Tibial artery (tissue), 4 donors: ENCODE measurements at regions not wholly inside any gene's neighbourhood (a gene's known extent, or its start where the extent isn't known, plus 50 kb on each side); places are given as distances from the start of the nearest gene placed in this dataset.

Source experiments
- DNase-seq, 2 donors: peaks; one replicate each; pipeline ENCODE4 v3.0.0-alpha.2; 2019
- H3K27ac ChIP-seq, 2 donors: fragments of 200-600 bp; sonication (generic) in 1 of 2; 1 replicate in 1 of 2; 2 replicates in 1 of 2; pipeline ENCODE4 v1.5.1; 2018 to 2019; ENCODE audit warnings: mild to moderate bottlenecking in 1 of 2
- H3K27me3 ChIP-seq, 2 donors: fragments of 200-600 bp; sonication (generic) in 1 of 2; one replicate each; pipeline versions ENCODE4 v1.5.1 to v1.6.0; 2016 to 2019
- H3K36me3 ChIP-seq, 3 donors: fragments of 200-600 bp; sonication (generic) in 2 of 3; one replicate each; pipeline ENCODE4 v1.5.1; 2016 to 2019; ENCODE audit warnings: mild to moderate bottlenecking in 2 of 3
- H3K4me1 ChIP-seq, 4 donors: fragments of 200-600 bp; sonication (generic) in 2 of 4; 1 replicate in 3 of 4; 2 replicates in 1 of 4; pipeline ENCODE4 v1.5.1; 2016 to 2019
- H3K4me3 ChIP-seq, 2 donors: fragments of 200-600 bp; sonication (generic) in 1 of 2; 1 replicate in 1 of 2; 2 replicates in 1 of 2; pipeline ENCODE4 v1.5.1; 2018 to 2019; ENCODE audit warnings: mild to moderate bottlenecking in 2 of 2
- H3K9me3 ChIP-seq, 3 donors: fragments of 200-600 bp; sonication (generic) in 1 of 3; one replicate each; pipeline ENCODE4 v1.5.1; 2016 to 2019
- intact Hi-C: fragments of 100-400 bp; cut with DNase I; formaldehyde crosslinking; loops from one replicate; pipeline ENCODE4 v1.15.0; 2023; ENCODE audit warnings: low total_unique reads
- TF ChIP-seq, protein P1 (sequence below), 2 experiments: fragments of 200-600 bp in 1 of 2; fragments of 450-650 bp in 1 of 2; IDR thresholded peaks; one replicate each; pipeline ENCODE4 v1.5.1; 2017 to 2019; ENCODE audit warnings: antibody characterized with exemption in 2 of 2, mild to moderate bottlenecking in 1 of 2, moderate library complexity in 1 of 2

DNA sequence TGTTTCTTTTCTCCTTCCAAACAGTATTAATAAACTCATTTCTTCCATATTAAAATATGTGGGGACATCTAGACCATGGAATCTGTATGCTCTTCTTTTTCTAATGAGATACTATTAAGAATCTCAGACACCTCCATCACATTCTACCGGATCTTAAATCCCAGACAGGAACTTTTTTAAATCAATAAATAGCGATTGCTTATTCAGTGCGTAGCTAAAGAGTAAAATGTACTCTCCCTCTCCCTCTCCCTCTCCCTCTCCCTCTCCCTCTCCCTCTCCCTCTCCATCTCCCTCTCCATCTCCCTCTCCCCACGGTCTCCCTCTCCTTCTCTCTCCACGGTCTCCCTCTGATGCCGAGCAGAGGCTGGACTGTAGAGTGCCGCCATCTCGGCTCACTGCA is 297.0 kb downstream of the HNRNPD start:
- H3K27ac ChIP-seq, result no peak overlapping the region
- H3K36me3 ChIP-seq, result no peaks in the 10 kb centered on the region
- TF ChIP-seq, protein P1, sequence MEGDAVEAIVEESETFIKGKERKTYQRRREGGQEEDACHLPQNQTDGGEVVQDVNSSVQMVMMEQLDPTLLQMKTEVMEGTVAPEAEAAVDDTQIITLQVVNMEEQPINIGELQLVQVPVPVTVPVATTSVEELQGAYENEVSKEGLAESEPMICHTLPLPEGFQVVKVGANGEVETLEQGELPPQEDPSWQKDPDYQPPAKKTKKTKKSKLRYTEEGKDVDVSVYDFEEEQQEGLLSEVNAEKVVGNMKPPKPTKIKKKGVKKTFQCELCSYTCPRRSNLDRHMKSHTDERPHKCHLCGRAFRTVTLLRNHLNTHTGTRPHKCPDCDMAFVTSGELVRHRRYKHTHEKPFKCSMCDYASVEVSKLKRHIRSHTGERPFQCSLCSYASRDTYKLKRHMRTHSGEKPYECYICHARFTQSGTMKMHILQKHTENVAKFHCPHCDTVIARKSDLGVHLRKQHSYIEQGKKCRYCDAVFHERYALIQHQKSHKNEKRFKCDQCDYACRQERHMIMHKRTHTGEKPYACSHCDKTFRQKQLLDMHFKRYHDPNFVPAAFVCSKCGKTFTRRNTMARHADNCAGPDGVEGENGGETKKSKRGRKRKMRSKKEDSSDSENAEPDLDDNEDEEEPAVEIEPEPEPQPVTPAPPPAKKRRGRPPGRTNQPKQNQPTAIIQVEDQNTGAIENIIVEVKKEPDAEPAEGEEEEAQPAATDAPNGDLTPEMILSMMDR (IDR thresholded peaks at IDR 0.05), result no peak
- intact Hi-C loops, result no loop called here
- H3K27me3 ChIP-seq, result no peaks in the 10 kb centered on the region
- no peak for DNase-seq
- no peak overlapping the region for H3K4me3 ChIP-seq
- H3K9me3 ChIP-seq, result no peaks in the 10 kb centered on the region
- no peaks in the 10 kb centered on the region for H3K4me1 ChIP-seq

DNA sequence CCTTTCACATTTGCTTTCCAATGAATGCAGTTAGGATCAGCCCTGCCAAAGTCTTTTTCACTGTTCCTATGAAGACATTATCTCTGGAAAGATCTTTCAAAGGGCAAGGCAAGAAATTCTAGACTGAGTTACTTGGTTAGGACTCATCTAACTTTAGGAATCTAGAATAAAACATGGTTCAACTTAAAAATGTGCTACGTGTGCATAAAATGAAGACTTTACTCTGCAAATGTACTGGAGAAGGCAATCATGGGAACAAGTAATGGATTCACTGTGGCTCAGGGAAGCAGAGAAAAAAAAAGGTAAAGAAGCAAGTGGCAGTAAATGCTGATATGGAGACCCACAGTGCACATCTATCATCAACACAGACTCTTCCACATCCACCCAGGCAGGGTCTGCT is 297.4 kb downstream of the HNRNPD start:
- no peaks in the 10 kb centered on the region for H3K9me3 ChIP-seq
- H3K36me3 ChIP-seq, result no peaks in the 10 kb centered on the region
- H3K27me3 ChIP-seq, result no peaks in the 10 kb centered on the region
- H3K27ac ChIP-seq, result no peak overlapping the region
- no peaks in the 10 kb centered on the region for H3K4me1 ChIP-seq
- DNase-seq, result no peak
- TF ChIP-seq, protein P1 (IDR thresholded peaks at IDR 0.05), result no peak
- H3K4me3 ChIP-seq, result no peak overlapping the region
- intact Hi-C loops, result no loop called here

DNA sequence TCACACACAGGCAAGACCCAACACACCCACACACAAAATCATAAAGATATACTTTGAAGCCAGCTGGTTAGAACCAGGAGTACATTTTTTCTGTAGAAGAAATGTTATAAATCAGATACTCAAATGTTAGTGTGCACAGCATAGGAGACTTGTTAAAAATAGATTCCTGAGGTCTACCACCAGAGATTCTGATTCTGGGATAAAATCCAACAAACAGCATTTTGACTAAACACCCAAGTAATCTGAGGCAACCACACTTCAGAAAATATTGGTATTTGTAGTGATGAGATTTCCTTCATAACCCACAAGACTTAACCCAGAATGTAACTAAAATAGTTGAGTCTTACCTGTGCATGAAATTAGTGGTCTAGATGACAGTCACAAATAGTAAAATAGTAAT is 301.8 kb downstream of the HNRNPD start:
- DNase-seq, result no peak
- Histone ChIP-seq H3K4me1 (no peaks in the 10 kb centered on the region), H3K4me3 (no peak overlapping the region), H3K9me3 (no peaks in the 10 kb centered on the region), H3K27me3 (no peaks in the 10 kb centered on the region), H3K27ac (no peak overlapping the region), H3K36me3 (no peaks in the 10 kb centered on the region)
- intact Hi-C loops, result no loop called here
- TF ChIP-seq, protein P1 (IDR thresholded peaks at IDR 0.05), result no peak

DNA sequence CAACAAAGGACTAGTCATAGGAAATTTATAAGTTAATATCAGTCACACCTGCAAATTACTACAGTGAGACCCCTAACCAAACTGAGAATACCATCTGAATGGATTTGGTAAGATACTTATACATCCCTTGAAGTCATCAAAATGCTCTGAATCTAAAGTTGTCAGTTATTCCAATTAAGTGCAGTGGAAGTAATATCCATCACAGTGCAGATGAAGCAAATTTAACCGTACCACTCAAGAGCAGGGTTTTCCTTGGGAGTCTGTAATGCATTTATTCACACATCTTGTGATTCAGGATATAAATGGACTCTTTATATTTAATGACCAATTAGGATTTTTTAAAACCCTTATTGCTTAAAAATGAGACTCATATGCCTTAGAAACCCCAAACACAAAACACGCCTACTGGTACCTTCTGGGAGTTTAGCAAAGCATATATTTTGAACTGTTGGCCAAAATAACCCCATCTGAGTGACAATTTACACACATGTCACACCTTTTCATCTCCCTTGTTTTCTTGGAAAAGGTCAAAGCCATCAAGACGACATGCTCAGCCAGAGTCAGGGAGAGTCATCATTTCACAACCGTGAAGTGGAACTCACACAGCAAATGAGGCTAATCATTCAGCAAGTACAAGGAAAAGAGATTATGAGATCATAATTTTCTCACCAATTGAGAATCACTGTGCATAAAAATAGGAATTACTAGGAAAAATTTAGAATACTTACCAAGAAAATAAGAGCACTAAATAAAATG is 303.7 kb downstream of the HNRNPD start:
- Histone ChIP-seq H3K27me3 (no peaks in the 10 kb centered on the region), H3K9me3 (no peaks in the 10 kb centered on the region), H3K4me3 (no peak overlapping the region), H3K36me3 (no peaks in the 10 kb centered on the region), H3K27ac (no peak overlapping the region), H3K4me1 (no peaks in the 10 kb centered on the region)
- intact Hi-C loops, result no loop called here
- TF ChIP-seq, protein P1 (IDR thresholded peaks at IDR 0.05), result no peak
- DNase-seq, result no peak

DNA sequence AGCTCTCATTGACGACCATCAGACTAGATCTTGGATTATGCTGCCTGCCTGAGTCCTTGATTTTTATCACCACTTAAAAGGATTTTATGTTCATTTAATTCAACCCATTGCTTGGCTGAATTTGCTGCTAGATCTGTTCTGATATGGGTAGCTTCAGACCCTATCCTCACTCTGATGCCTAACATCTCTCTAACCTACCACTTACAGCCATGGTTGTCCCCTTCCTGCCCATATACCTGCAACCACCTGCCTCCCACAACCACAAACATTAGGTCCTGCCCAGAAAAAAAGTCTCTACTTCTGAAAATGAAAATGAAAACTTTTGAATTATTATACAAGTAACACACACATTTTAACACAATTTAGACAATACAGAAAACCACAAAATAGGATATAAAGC is 310.8 kb downstream of the HNRNPD start:
- Histone ChIP-seq H3K36me3 (no peaks in the 10 kb centered on the region), H3K27me3 (no peaks in the 10 kb centered on the region), H3K4me3 (no peak overlapping the region), H3K27ac (no peak overlapping the region), H3K4me1 (no peaks in the 10 kb centered on the region), H3K9me3 (no peaks in the 10 kb centered on the region)
- TF ChIP-seq, protein P1 (IDR thresholded peaks at IDR 0.05), result no peak
- DNase-seq, result no peak
- intact Hi-C loops, result no loop called here
